HG02973 (cell line): ENCODE measurements at regions not wholly inside any gene's neighbourhood (a gene's known extent, or its start where the extent isn't known, plus 50 kb on each side); places are given as distances from the start of the nearest gene placed in this dataset.
"Not testable (repeated sequence)": the region's sequence is repeated elsewhere in the genome, so short reads cannot be mapped to it uniquely, and the experiment has no call there.

Experiments
- ATAC-seq: cut with Tn5 transposase; IDR thresholded peaks from one replicate; pipeline ENCODE4 v1.9.1; 2021; ENCODE audit warnings: moderate library complexity; ENCODE audit not compliant: unreplicated experiment

- ATAC-seq, result no peak
Measured at GRCh38 chr14:82766123-82766522, 1232.5 kb upstream of the SEL1L start.

- no peak for ATAC-seq
Measured at GRCh38 chr14:82766996-82767395, 1233.3 kb upstream of the SEL1L start.

- no peak for ATAC-seq
Measured at GRCh38 chr14:82776958-82777357, 1243.3 kb upstream of the SEL1L start.

- ATAC-seq, result no peak
Measured at GRCh38 chr14:82778008-82778590, 1244.4 kb upstream of the SEL1L start.

GRCh38 chr14:82778601-82779000, 1244.9 kb upstream of the SEL1L start:
- ATAC-seq, result no peak

GRCh38 chr14:82779301-82779700, 1245.6 kb upstream of the SEL1L start:
- no peak for ATAC-seq

- no peak for ATAC-seq
Measured at GRCh38 chr14:82785756-82786482, 1252.3 kb upstream of the SEL1L start.

- ATAC-seq, result no peak
Measured at GRCh38 chr14:82786483-82786880, 1252.8 kb upstream of the SEL1L start.

- ATAC-seq, result no peak
Measured at GRCh38 chr14:82796086-82796485, 1262.4 kb upstream of the SEL1L start.

- no peak for ATAC-seq
Measured at GRCh38 chr14:82798276-82798675, 1264.6 kb upstream of the SEL1L start.

- no peak for ATAC-seq
Measured at GRCh38 chr14:82805892-82806825, 1272.5 kb upstream of the SEL1L start.

GRCh38 chr14:82811246-82811645, 1277.6 kb upstream of the SEL1L start:
- no peak for ATAC-seq

GRCh38 chr14:82814339-82814738, 1280.7 kb upstream of the SEL1L start:
- ATAC-seq, result not testable (repeated sequence)

- ATAC-seq, result no peak
Measured at GRCh38 chr14:82830596-82830995, 1296.9 kb upstream of the SEL1L start.

GRCh38 chr14:82836256-82836950, 1302.8 kb upstream of the SEL1L start:
- no peak for ATAC-seq

GRCh38 chr14:82837611-82838140, 1304.0 kb upstream of the SEL1L start:
- ATAC-seq, result no peak

- ATAC-seq, result no peak
Measured at GRCh38 chr14:82850576-82850975, 1316.9 kb upstream of the SEL1L start.

- no peak for ATAC-seq
Measured at GRCh38 chr14:82854131-82854530, 1320.5 kb upstream of the SEL1L start.

GRCh38 chr14:82854901-82855300, 1321.2 kb upstream of the SEL1L start:
- no peak for ATAC-seq

GRCh38 chr14:82855912-82856391, 1322.3 kb upstream of the SEL1L start:
- no peak for ATAC-seq

GRCh38 chr14:82861313-82861712, 1327.7 kb upstream of the SEL1L start:
- ATAC-seq, result no peak
